ENCODE measurements at regions not wholly inside any gene's neighbourhood (a gene's known extent, or its start where the extent isn't known, plus 50 kb on each side); places are given as distances from the start of the nearest gene placed in this dataset.

- H3K36me3 ChIP-seq (ENCODE audit: insufficient read depth, low read length, poor library complexity, severe bottlenecking), result no peaks in the 10 kb centered on the region
- BruUV-seq (replicated peaks), result no TSS peak
- ChIA-PET CTCF (no interaction called here), POLR2A (ENCODE audit: low non-redundant PET) (no interaction called here)
- DNase-seq (ENCODE audit: low spot score), result no peak
- H3K9me3 ChIP-seq (ENCODE audit: low read depth, low read length, poor library complexity, severe bottlenecking), result no peaks in the 10 kb centered on the region
- H3K27me3 ChIP-seq (replicated peaks; ENCODE audit: insufficient read depth, low read depth, low read length, poor library complexity), result no peaks in the 10 kb centered on the region
- no peak overlapping the region for H3K27ac ChIP-seq (ENCODE audit: low read depth, low read length, poor library complexity, severe bottlenecking)
- TF ChIP-seq EZH2 (IDR thresholded peaks at IDR 0.05; ENCODE audit: borderline replicate concordance, low read depth, low read length, poor library complexity, severe bottlenecking) (no peak), CTCF (conservative IDR thresholded peaks at IDR 0.05; ENCODE audit: low read depth, low read length) (no peak)
- H3K4me1 ChIP-seq (ENCODE audit: insufficient read depth, low read length, poor library complexity, severe bottlenecking), result peaks cover 7% of the 10 kb centered on the region
- intact Hi-C loops (cut with micrococcal nuclease; ENCODE audit: unreplicated experiment), result no loop called here
- H3K4me3 ChIP-seq (ENCODE audit: low read depth, low read length, poor library complexity, severe bottlenecking), result no peak overlapping the region
These were observed 113.8 kb upstream of the SLC1A4 start for GRCh38 chr2:64875368-64875767.

DNA sequence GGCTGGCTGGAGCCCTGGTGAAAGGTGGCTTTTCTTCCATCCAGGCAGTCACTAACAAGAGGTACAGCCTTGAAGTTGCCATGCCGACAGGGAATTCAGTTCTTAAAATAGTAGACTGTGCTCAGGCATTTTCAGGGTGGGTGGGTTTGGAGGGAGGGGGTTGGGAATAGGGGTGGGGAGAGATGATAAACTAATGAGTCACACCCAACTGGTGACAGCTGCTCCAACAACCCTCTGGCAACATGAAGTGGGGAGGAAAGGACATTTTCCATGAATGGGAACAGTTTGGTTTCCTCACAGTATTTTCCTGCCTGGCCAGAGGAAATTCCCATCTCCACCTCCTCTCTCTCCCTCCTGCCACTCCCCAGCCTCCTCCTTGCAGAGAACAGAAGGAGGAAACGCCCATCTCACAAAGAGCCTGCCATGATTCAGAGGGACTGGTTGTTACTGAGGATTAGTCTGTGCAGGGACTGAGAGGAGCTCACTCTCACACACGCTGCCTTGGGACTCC lies 113.0 kb upstream of the SLC1A4 start:
- H3K27ac ChIP-seq (ENCODE audit: low read depth, low read length, poor library complexity, severe bottlenecking), result no peak overlapping the region
- no peak overlapping the region for H3K4me3 ChIP-seq (ENCODE audit: low read depth, low read length, poor library complexity, severe bottlenecking)
- intact Hi-C loops (cut with micrococcal nuclease; ENCODE audit: unreplicated experiment), result no loop called here
- H3K36me3 ChIP-seq (ENCODE audit: insufficient read depth, low read length, poor library complexity, severe bottlenecking), result no peaks in the 10 kb centered on the region
- peaks cover 7% of the 10 kb centered on the region for H3K4me1 ChIP-seq (ENCODE audit: insufficient read depth, low read length, poor library complexity, severe bottlenecking)
- peak; percentile 70 for DNase-seq (ENCODE audit: low spot score)
- BruUV-seq (replicated peaks), result no TSS peak
- no peaks in the 10 kb centered on the region for H3K9me3 ChIP-seq (ENCODE audit: low read depth, low read length, poor library complexity, severe bottlenecking)
- ChIA-PET POLR2A (ENCODE audit: low non-redundant PET) (no interaction called here), CTCF (interaction anchor here (1.0 kb wide), 1 partner anchor 231 kb away, joined by 3 read pairs; no protein-coding TSS in a partner anchor)
- H3K27me3 ChIP-seq (replicated peaks; ENCODE audit: insufficient read depth, low read depth, low read length, poor library complexity), result no peaks in the 10 kb centered on the region
- TF ChIP-seq EZH2 (IDR thresholded peaks at IDR 0.05; ENCODE audit: borderline replicate concordance, low read depth, low read length, poor library complexity, severe bottlenecking) (no peak), CTCF (conservative IDR thresholded peaks at IDR 0.05; ENCODE audit: low read depth, low read length) (no peak)

GRCh38 chr2:64879745-64880144 lies 109.5 kb upstream of the SLC1A4 start:
- POLR2A ChIA-PET (ENCODE audit: low non-redundant PET), result no interaction called here
- Histone ChIP-seq H3K27me3 (replicated peaks; ENCODE audit: insufficient read depth, low read depth, low read length, poor library complexity) (no peaks in the 10 kb centered on the region), H3K27ac (ENCODE audit: low read depth, low read length, poor library complexity, severe bottlenecking) (no peak overlapping the region), H3K4me3 (ENCODE audit: low read depth, low read length, poor library complexity, severe bottlenecking) (no peak overlapping the region), H3K36me3 (ENCODE audit: insufficient read depth, low read length, poor library complexity, severe bottlenecking) (no peaks in the 10 kb centered on the region), H3K4me1 (ENCODE audit: insufficient read depth, low read length, poor library complexity, severe bottlenecking) (peaks cover 7% of the 10 kb centered on the region), H3K9me3 (ENCODE audit: low read depth, low read length, poor library complexity, severe bottlenecking) (no peaks in the 10 kb centered on the region)
- no TSS peak for BruUV-seq (replicated peaks)
- intact Hi-C loops (cut with micrococcal nuclease; ENCODE audit: unreplicated experiment), result no loop called here
- CTCF ChIA-PET, result no interaction called here
- no peak for DNase-seq (ENCODE audit: low spot score)
- no peak for TF ChIP-seq EZH2 (IDR thresholded peaks at IDR 0.05; ENCODE audit: borderline replicate concordance, low read depth, low read length, poor library complexity, severe bottlenecking)
- TF ChIP-seq CTCF (conservative IDR thresholded peaks at IDR 0.05; ENCODE audit: low read depth, low read length), result no peak

Measured in A673 (cell line).